GM18498 (cell line): ENCODE measurements at regions not wholly inside any gene's neighbourhood (a gene's known extent, or its start where the extent isn't known, plus 50 kb on each side); places are given as distances from the start of the nearest gene placed in this dataset.

ENCODE experiments used
- ATAC-seq: cut with Tn5 transposase; IDR thresholded peaks from one replicate; pipeline ENCODE4 v1.9.1; 2021; ENCODE audit warnings: mild to moderate bottlenecking, moderate library complexity; ENCODE audit not compliant: unreplicated experiment

DNA sequence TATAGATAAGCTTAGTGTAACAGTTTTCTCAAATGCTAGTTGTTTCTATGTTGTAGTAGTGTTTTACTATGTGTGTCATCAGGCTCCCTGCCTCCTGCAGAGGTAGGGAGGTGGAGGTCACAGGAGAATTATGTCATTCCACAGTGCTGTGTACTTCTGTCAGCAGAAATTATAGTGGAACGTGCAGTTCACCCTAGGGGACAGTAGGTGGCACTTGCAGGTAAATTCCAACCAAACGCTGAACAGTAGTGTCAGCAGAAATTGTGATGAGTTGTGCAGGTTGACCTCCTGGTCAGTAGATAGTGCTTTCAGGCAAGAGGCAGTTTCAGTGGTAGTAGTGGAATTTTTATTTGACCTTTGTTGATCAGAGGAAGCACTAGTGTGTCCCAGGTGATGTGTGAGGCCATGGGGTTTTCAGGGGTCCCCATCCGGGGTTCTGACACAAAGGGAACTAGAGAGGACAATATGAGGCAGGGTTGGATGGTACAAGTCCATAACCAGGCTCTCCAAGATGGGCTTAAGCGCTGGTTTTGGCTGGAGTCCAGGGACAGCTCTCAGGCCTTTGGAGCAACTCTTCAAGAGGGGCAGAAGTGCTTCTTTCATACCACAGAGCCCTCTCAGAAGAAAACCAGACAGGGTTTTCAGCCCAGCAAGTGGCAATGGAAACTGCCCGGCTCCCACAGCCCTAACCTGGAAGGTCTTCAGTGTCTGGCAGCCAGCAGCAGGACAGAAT is 402.9 kb downstream of the CYLC2 start:
- peak; percentile 99 for ATAC-seq

DNA sequence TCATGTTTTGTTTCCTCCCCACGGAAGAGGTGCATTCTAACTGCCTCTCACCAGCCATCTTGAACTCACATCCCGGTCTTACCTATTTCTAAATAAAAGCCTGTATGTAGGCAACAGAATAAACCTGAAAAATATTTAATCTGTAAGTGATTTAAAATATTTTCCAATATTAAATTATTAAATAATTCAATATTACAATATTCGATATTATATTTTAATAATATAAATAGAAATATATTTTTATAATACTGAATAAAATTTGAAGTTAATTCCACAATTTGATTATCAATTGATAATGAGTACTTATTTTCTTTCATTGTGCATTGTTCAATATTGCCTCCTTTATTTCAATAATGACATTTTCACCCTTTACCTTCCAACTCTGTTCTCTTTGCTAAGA is 404.4 kb downstream of the CYLC2 start:
- no peak for ATAC-seq

DNA sequence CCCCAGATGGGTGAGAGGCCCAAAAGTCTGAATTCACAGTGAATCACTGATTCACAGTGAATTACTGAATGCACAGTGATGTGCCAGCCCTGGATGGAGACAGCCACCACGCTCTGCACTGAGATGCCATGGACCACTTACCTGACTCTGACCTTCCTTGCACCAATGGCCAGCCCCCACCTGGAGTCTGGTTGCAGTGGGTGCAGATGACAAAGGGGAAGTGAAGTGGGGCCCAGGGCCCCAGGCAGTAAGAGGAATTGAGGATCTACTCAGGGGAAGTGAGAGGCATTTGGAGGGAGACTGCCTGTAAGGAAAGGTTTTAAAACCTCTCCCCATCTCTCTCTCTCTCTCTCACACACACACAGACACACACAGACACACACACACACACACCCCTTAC is 412.1 kb downstream of the CYLC2 start:
- no peak for ATAC-seq

DNA sequence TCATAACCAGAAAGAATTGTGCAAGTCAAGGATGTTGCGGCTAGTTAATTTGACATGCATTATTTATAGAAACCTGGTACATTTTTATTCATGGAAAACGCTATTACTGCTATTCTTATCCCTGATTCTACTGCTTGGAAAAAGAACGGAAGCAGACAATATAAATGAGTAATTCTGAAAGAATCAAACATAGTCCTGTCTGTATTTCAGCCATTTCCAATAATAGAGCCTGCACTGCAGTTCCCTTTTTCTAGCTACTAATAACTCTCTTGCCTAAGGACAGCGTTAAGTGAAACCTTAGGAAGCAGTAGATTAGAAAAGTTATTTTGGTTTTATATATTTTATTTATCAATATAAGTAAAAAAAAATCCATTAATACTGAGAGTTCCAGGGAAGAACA is 414.9 kb downstream of the CYLC2 start:
- ATAC-seq, result no peak

DNA sequence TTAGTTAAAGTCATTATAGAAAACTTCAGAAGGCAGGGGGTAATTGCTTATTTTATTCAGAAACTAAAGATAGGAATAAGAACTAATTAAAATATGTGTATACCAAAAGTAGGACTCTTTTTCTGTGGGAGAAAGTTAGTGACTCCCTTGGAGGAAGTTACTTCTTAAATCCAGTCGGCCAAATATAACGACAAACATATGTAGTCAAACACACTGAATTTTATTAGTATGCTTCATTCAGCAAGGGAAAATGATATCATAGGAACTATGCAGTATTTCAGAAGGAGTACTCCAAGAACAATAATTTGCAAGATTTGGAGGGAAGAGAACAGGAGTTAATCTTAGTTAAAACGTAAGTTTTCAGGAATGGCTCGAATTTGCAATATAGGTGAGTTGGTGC is 432.6 kb downstream of the CYLC2 start:
- ATAC-seq, result no peak

DNA sequence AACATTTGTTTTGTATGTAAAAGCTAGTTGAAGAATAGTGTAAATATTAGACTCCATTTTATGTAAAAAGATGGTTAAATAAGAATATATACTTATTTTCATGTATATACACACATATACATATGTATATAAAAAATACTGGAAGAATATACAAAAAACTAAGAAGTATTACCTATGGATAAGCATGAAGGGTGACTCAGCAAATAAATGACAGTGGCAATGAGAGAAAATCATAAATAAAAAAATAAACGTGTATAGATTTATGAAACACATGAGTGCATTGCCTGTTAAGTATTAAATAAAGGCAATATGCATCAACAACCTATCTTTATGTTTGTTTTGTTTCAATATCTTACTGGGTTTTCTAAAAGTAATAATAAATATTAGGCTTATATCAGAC is 435.3 kb downstream of the CYLC2 start:
- ATAC-seq, result no peak

DNA sequence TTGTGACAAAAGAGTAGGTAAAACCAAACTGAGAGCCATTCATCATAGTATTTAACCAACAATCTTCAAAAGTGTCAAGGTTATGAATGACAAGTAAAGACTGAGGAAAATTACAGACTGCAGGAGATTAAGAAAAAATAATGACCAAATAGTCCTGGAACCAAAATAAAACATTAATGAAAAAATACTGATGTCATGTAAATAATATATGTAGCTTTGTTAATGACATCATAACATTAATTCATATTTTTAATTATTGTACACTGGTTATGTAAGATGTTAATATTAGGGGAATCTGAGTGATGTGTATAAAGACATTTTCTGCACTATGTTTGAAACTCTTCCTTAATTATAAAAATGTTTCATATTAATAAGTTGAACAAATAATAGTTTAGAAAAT is 436.7 kb downstream of the CYLC2 start:
- no peak for ATAC-seq

DNA sequence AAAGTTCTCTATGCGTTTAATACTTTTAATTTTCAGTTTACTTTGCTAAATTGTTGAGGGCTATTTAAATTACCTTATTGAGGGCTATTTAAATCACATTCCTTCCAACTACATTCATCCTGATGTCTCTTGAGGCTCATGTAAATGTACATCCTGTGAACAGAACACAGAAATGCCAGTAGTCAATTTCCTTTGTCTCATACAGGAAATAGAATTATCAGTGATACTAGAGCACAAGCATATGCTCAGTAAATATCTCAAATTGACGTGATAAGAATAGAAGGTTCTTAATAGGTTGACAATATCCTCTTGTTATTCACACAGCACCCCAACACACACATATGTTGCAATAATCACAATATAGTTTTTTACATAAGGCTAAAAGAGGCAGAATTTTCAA is 449.0 kb downstream of the CYLC2 start:
- no peak for ATAC-seq

DNA sequence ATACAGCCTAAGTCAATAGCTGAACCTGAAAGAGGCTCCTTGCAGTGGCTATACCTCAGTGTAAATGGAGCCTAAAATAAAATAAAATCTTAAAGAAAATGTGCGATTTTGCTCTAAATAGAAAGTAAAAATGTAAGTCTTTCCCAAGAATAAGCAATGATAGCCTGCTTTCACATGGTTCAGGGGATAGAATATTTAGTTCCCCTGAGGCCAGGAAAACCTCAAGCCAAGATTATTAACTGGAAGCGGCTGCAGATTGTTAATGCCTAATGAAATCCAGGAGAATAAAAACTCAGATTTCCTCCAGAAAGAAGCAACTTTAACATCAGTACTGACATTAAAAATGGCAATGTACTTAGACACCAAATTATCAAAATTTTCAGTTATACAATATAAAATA is 463.7 kb downstream of the CYLC2 start:
- ATAC-seq, result no peak

DNA sequence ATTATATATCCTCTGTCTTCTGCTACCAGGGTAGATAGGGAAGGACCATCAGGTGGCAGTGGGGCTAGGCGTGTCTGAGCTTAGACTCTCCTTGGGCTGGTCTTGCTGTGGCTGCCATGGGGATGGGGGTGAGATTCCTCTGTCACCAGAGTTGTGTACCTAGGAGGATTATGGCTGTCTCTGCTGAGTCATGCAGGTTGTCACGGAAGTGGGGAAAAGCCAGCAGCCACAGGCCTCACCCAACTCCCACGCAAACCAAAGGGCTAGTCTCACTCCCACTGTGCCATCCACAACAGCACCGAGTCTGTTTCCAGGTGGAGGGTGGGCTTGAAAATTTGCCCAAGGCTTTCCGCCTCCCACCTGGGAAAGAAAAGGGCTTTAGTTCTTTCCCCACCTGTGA is 476.1 kb downstream of the CYLC2 start:
- ATAC-seq, result no peak

DNA sequence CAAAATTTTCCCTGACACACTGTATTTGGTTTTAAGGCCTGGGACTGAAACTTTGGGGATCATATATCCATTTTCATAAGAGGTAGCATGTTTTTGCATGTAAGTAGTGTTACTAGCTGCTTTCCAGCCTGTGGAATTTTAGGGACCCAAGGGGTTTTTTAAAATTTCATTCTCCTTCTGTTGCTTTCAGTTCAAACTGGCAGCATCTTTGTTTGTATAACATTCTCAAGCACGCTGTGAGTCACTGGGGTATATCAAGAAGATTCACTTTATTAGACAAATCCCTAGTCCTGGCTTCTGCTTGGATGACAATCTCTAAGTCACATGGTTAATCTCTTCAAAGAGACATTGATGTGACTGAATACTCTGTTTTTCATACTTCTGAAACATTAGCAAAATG is 479.0 kb downstream of the CYLC2 start:
- no peak for ATAC-seq

DNA sequence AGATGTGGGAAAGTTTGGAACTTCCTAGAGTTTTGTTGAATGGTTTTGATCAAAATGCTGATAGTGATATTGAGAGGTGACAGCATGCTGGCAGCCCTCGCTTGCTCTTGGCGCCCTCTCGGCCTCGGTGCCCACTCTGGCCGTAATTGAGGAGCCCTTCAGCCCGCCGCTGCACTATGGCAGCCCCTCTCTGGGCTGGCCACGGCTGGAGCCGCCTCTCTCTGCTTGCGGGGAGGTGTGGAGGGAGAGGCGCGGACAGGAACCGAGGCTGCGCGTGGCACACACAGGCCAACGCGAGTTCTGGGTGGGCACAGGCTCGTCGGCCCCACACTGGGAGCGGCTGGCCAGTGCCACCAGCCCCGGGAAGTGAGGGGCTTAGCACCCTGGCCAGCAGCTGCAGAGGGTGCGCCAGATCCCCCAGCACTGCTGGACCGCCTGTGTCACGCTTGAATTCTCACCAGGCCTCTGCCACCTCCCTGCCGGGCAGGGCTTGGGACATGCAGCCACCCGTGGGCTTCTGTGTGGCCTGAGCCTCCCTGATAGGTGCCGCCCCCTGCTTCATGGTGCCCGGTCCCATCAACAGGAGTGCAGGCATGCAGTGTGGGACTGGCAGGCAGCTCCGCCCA is 488.5 kb downstream of the CYLC2 start:
- ATAC-seq, result no peak

DNA sequence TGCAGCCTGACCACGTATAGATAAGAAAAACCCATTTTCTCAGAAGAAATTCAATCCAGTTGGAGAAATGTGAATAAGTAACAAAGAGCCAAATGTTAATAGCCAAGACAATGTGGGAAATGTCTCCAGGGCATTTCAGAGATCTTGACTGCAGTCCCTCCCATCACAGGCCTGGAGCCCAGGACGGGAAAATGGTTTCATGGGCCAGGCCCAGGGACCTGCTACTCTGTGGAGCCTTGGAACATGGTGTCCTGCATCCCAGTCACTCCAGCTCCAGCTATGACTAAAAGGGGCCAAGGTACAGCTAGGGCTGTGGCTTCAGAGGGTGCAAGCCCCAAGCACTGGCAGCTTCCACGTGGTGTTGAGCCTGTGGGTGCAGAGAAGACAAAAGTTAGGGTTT is 490.0 kb downstream of the CYLC2 start:
- ATAC-seq, result no peak

DNA sequence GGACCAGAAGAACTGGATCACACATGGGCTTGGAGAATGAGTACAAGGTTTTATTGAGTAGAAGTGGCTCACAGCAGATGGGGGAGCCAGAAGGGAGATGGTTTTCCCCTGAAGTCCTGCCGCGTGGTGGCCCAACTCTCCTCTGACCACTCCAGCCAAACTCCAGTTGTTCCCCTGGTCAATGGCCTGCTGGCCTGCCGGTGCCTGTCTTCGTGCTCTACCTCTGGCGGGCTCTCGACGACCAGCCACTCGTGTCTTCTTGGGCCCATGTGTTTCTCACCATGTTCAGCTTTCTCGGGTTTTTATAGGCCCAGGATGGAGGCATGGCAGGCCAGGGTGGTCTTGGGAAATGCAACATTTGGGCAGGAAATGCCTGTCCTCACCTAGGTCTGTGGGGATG is 519.6 kb downstream of the CYLC2 start:
- ATAC-seq, result no peak

DNA sequence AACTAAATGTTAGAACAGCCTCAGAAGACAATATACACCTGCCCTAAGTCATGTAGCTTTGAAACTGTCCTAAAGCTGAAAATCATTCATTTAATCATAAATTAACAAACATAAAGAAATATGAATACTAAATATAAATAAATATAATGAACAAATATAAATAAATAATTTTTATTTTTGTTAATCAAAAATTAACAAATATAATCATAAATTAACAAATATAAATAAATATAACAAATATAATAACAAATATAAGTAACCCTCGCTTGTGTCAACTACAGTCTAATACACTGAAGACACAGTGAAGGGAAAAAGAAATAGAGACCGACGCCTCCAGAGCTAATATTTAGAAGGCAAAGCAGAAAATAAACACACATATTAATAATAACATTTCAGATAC is 527.3 kb downstream of the CYLC2 start:
- ATAC-seq, result no peak

DNA sequence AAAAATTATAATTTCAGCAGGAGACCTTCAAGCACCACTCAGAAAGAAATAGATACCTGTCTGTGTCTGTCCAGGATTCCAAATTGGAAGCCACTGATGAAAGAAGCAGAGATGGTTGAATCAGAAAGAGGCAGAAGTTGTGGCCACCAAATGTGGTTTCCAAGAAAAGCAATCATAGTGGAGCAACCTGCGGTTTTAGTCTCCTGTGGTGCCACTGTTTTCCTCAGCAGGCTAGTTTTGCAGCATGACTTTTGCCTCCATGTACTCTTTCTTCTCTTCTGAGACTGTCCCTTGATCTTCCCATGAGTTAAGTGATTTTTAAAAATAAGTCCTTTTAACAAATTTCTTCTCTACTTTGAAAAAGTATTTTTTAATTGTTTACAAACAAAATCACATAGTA is 535.8 kb downstream of the CYLC2 start:
- no peak for ATAC-seq

DNA sequence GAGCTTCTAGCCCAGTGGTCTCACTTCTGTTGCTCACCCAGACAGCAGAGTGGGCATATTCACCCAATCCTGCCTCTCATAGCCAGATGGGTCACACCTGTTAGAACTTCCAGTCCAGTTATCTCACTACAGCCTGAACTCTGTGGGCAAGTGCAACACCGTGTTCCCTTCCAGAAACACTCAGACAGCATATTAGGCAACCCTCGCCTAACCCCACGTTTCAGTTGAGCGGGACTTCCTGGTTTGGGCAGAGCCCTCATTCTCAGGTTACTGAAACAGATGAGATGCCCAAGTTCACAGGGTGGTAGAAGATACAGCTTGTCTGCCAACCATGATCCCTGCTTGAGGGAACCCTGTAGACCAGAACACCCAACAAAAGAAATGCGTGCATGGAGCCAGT is 538.2 kb downstream of the CYLC2 start:
- ATAC-seq, result no peak

DNA sequence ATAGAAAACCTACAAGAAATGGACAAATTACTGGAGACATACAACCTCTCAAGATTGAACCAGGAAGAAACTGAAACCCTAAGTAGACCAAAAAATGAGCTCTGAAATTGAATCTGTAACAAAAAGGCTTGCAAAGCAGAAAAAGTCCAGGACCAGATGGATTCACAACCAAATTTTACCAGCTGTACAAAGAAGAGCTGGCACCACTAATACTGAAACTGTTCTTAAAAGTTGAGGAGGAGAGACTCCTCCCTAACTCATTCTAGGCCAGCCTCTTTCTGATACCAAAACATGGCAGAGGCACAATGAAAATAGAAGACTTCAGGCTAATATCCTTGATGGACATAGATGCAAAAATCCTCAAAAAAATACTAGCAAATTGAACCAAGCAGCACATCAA is 542.3 kb downstream of the CYLC2 start:
- no peak for ATAC-seq

DNA sequence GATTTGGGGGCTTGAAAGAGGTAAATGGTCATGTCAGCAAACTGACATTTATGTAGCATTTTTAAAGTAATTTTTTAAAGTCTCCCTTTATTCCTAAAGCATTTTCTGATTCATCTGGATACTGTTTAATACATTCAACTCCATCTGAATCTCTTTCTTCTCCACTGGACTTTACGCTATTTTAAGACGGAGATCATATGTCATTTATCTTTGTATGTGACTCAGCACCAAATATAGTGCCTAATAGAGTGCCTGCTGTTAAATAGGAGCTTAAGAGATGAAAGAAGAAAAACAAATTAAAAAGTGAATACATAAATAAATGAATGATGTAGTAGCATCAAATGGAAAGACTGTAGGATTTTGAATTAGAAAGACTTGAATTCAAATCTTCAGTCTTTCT is 548.8 kb upstream of the SMC2 start:
- no peak for ATAC-seq

DNA sequence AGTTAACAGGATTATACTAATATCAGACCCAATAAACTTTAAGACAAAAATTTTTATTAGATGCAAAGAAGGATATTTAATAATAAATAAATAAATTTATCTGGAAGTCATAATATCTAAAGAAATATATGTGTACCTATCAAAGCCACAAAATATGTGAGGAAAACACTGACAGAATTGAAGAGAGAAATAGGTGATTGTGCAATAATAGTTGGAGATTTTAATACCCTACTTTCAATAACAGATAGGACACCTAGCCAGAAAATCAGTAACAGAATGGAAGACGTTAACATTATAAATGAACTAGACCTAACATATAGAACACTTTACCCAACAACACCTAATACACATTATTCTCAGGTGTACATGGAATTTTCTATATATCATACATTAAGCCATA is 541.4 kb upstream of the SMC2 start:
- no peak for ATAC-seq

DNA sequence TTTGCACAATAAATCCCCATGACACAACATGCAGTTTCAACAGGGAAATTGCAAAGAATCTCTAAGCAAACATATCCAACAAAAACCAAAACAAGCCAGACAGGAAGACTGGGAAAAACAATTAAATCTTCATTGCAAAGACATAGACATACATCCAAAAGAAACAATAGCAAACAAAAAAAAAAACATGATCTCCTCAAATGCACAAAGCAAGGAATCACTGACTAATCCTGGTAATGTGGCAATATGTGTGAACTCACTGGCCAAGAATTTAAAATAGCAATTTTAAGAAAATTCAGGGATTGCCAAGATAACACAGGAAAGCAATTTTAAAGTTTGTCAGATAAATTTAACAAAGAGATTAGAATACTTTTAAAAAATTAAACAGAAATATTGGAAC is 520.1 kb upstream of the SMC2 start:
- no peak for ATAC-seq

DNA sequence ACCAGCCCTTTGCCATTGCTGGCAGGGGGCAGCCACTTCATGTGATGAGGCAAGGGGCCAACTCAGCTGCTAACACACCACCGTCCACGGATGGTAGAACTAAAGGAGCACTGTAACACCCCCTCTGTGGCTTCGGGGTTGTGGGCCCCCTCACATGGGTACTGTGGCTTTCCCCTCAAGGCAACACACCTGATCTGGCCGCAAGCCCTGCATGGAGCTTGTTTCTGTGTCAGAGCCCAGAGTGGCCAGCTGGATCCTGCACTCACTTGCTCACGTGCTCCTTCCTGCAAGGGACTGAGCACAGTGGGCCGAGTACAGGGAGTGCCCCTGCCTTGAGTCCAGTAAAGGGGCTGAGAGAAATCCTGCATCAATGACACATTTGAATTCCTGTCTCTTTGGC is 507.4 kb upstream of the SMC2 start:
- no peak for ATAC-seq

DNA sequence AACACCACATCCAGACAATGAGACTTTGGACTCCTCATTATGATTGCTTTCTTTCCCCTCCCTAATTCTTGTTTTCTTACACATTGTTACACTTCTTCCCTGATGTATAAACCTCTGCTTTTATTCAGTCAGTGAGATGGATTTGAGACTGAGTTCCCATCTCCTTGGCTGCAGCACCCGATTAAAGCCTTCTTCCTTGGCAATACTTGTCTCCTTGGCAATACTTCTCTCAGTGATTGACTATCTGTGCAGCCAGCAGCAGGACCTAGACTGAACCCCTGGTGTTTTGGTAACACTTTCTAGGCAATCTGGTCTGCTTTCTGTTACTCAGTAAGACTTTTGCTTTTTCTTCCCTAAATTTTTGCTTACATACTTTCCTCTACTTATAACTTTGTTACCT is 492.8 kb upstream of the SMC2 start:
- ATAC-seq, result no peak
